Natural killer cell (primary cell): ENCODE measurements at regions not wholly inside any gene's neighbourhood (a gene's known extent, or its start where the extent isn't known, plus 50 kb on each side); places are given as distances from the start of the nearest gene placed in this dataset.

Experiments
- ATAC-seq, 3 donors: fragments of 150-1000 bp in 2 of 3; fragments of 200-7000 bp in 1 of 3; cut with Tn5 transposase; 1 replicate in 1 of 3; 2 replicates in 2 of 3; pipeline ENCODE4 v1.10.0; 2021; ENCODE audit warnings: mild to moderate bottlenecking in 2 of 3, moderate library complexity in 2 of 3
- DNase-seq, 2 donors: peaks; one replicate each; pipeline versions ENCODE4 v3.0.0 to v3.0.0-alpha.2; 2013 to 2021; ENCODE audit warnings: mixed read lengths in 1 of 2
- H3K27ac ChIP-seq: one replicate; pipeline ENCODE4 v1.5.1; 2013; ENCODE audit warnings: mild to moderate bottlenecking, low read length
- H3K27me3 ChIP-seq: one replicate; pipeline ENCODE4 v1.6.1; 2013; ENCODE audit warnings: low read length; ENCODE audit not compliant: control insufficient read depth, insufficient read depth
- H3K36me3 ChIP-seq: one replicate; pipeline ENCODE4 v1.6.1; 2013; ENCODE audit warnings: low read length; ENCODE audit not compliant: control insufficient read depth, insufficient read depth
- H3K4me1 ChIP-seq: one replicate; pipeline ENCODE4 v1.6.1; 2013; ENCODE audit warnings: low read length; ENCODE audit not compliant: control insufficient read depth, insufficient read depth
- H3K4me3 ChIP-seq: one replicate; pipeline ENCODE4 v1.5.1; 2013; ENCODE audit warnings: low read length
- H3K9me3 ChIP-seq: one replicate; pipeline ENCODE4 v1.6.1; 2013; ENCODE audit warnings: low read length; ENCODE audit not compliant: control insufficient read depth, insufficient read depth
- H3K27ac Mint-ChIP-seq, 2 donors: one replicate each; pipeline ENCODE4 v1.8.0; 2022; ENCODE audit warnings: mild to moderate bottlenecking in 2 of 2, mixed read lengths in 2 of 2, moderate library complexity in 1 of 2
- H3K27me3 Mint-ChIP-seq, 2 donors: one replicate each; pipeline ENCODE4 v1.8.0; 2022; ENCODE audit warnings: low read depth in 2 of 2, mixed read lengths in 2 of 2
- H3K36me3 Mint-ChIP-seq: one replicate; pipeline ENCODE4 v1.8.0; 2022; ENCODE audit warnings: mixed read lengths
- H3K4me1 Mint-ChIP-seq, 2 donors: one replicate each; pipeline ENCODE4 v1.8.0; 2022; ENCODE audit warnings: mixed read lengths in 2 of 2
- H3K4me3 Mint-ChIP-seq: one replicate; pipeline ENCODE4 v1.8.0; 2022; ENCODE audit warnings: mild to moderate bottlenecking, moderate library complexity, mixed read lengths
- H3K9me3 Mint-ChIP-seq, 2 donors: one replicate each; pipeline ENCODE4 v1.8.0; 2022; ENCODE audit warnings: mixed read lengths in 2 of 2
- CTCF ChIP-seq: fragments of 200-600 bp; IDR thresholded peaks from one replicate; pipeline ENCODE4 v1.8.0; 2022; ENCODE audit warnings: antibody characterized with exemption
- WGBS: methylation state at CpG from one replicate; pipeline ENCODE4 v1.1.7; 2013; ENCODE audit warnings: missing lambda C conversion rate; ENCODE audit not compliant: insufficient coverage; 5-methylcytosine and 5-hydroxymethylcytosine counted together
- intact Hi-C: fragments of 100-400 bp; cut with micrococcal nuclease; formaldehyde crosslinking; loops from one replicate; pipeline ENCODE4 v1.14.2; 2022

DNA sequence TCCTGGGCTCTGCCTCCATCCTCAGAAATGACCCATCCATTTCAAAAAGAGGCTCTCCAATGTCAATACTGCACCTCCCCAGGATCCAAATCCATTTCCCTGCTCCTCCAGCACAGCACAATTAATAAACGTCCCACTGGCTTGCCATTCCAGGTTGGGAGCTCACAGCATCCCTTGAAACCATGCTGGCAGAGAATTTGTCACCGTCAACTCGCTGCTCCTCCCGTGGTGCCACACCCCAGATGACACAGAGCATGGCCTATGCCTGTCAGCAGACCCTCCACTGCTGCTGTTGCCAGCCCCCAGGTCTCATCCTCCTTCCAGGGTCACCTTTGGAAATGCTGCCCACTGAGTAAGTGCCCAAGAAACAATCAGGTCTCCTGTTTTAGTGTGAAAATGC is 53.0 kb upstream of the UQCRFS1 start:
- Mint-ChIP-seq H3K4me3 (no peak overlapping the region), H3K36me3 (no peaks in the 10 kb centered on the region), H3K27ac (no peak overlapping the region), H3K27me3 (peaks cover 17 to 19% of the 10 kb centered on the region in 2 donors), H3K4me1 (peaks cover 13 to 22% of the 10 kb centered on the region in 2 donors), H3K9me3 (no peaks in the 10 kb centered on the region)
- Histone ChIP-seq H3K27ac (no peak overlapping the region), H3K9me3 (peaks cover under 1% of the 10 kb centered on the region), H3K27me3 (no peaks in the 10 kb centered on the region), H3K36me3 (no peaks in the 10 kb centered on the region), H3K4me1 (peaks cover 15% of the 10 kb centered on the region), H3K4me3 (no peak overlapping the region)
- no peak for TF ChIP-seq CTCF
- no peak for ATAC-seq
- intact Hi-C loops: no loop called here
- DNase-seq: no peak
- WGBS: 54% methylated on average over 4 of the region's 4 CpGs

DNA sequence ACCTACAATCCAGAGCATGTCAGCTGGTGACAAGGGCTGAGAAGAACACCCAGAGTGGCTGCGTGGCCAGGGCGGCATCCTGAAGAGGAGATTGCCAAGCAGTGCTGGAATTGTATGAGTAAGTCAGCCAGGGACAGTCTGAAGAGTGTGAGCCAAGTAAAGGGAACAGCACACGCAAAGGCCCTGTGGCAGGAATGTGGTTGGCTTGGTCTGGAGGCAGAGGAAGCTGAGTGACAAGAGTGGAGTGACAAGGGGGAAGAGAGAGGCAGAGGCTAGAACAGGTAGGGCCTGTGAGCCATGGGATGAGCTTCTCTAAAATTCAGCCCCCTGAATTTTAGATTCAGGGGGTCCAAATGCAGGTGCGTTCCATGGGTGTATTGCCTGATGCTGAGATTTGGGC is 53.7 kb upstream of the UQCRFS1 start:
- Mint-ChIP-seq H3K36me3 (no peaks in the 10 kb centered on the region), H3K27ac (no peak overlapping the region), H3K27me3 (peaks cover 17 to 19% of the 10 kb centered on the region in 2 donors), H3K4me1 (peaks cover 13 to 22% of the 10 kb centered on the region in 2 donors), H3K4me3 (no peak overlapping the region), H3K9me3 (no peaks in the 10 kb centered on the region)
- peaks cover 3% of the 10 kb centered on the region for H3K9me3 ChIP-seq
- no peak for DNase-seq
- no peak overlapping the region for H3K4me3 ChIP-seq
- H3K4me1 ChIP-seq: peaks cover 15% of the 10 kb centered on the region
- no peaks in the 10 kb centered on the region for H3K36me3 ChIP-seq
- no peak overlapping the region for H3K27ac ChIP-seq
- ATAC-seq: no peak
- no peak for TF ChIP-seq CTCF
- intact Hi-C loops: no loop called here
- WGBS: 87% methylated on average over 4 of the region's 4 CpGs
- H3K27me3 ChIP-seq: no peaks in the 10 kb centered on the region

GRCh38 chr19:29267701-29268100 is 54.8 kb upstream of the UQCRFS1 start:
- 74% methylated on average over 8 of the region's 8 CpGs for WGBS
- DNase-seq: no peak
- Histone ChIP-seq H3K9me3 (peaks cover 3% of the 10 kb centered on the region), H3K27me3 (no peaks in the 10 kb centered on the region), H3K27ac (no peak overlapping the region), H3K4me3 (no peak overlapping the region), H3K4me1 (peaks cover 13% of the 10 kb centered on the region), H3K36me3 (no peaks in the 10 kb centered on the region)
- H3K9me3 Mint-ChIP-seq: no peaks in the 10 kb centered on the region
- H3K4me3 Mint-ChIP-seq: no peak overlapping the region
- no peak for ATAC-seq
- no peak for TF ChIP-seq CTCF
- no peak overlapping the region for H3K27ac Mint-ChIP-seq
- H3K36me3 Mint-ChIP-seq: no peaks in the 10 kb centered on the region
- H3K27me3 Mint-ChIP-seq: peaks cover 17 to 19% of the 10 kb centered on the region in 2 donors
- peaks cover 13 to 18% of the 10 kb centered on the region in 2 donors for H3K4me1 Mint-ChIP-seq
- intact Hi-C loops: no loop called here

DNA sequence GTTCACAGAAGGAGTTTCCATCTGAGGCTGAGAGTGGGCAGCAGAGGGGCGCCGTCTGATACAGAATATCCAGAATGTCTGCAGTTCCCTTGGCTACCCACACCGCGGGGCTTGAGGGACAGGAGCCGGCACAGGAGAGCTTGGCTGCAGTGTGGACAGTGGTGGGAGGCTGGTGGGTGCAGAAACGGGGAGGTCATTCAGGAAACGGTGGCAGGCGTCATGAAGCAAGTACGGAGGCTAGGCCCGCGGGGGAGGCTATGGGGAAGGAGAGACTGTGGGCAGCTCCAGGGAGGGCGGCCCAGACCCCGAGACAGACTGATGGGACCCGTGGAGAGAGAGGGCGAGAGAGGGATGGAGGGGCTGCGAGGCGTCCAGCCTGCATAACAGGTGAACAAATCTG is 55.2 kb upstream of the UQCRFS1 start:
- intact Hi-C loops: no loop called here
- no peak for TF ChIP-seq CTCF
- Histone ChIP-seq H3K4me3 (no peak overlapping the region), H3K4me1 (peaks cover 9% of the 10 kb centered on the region), H3K36me3 (no peaks in the 10 kb centered on the region), H3K27me3 (no peaks in the 10 kb centered on the region), H3K9me3 (peaks cover 3% of the 10 kb centered on the region), H3K27ac (no peak overlapping the region)
- peaks cover 9 to 14% of the 10 kb centered on the region in 2 donors for H3K4me1 Mint-ChIP-seq
- peaks cover 17 to 19% of the 10 kb centered on the region in 2 donors for H3K27me3 Mint-ChIP-seq
- no peaks in the 10 kb centered on the region for H3K9me3 Mint-ChIP-seq
- DNase-seq (no peak), ATAC-seq (no peak)
- no peak overlapping the region for H3K27ac Mint-ChIP-seq
- H3K4me3 Mint-ChIP-seq: no peak overlapping the region
- no peaks in the 10 kb centered on the region for H3K36me3 Mint-ChIP-seq
- 83% methylated on average over 17 of the region's 17 CpGs for WGBS
